GM19328 (cell line): ENCODE measurements at regions not wholly inside any gene's neighbourhood (a gene's known extent, or its start where the extent isn't known, plus 50 kb on each side); places are given as distances from the start of the nearest gene placed in this dataset.
"Not testable (repeated sequence)": the region's sequence is repeated elsewhere in the genome, so short reads cannot be mapped to it uniquely, and the experiment has no call there.

Source experiments
- ATAC-seq: cut with Tn5 transposase; IDR thresholded peaks from one replicate; pipeline ENCODE4 v1.9.1; 2021; ENCODE audit warnings: mild to moderate bottlenecking, moderate library complexity; ENCODE audit not compliant: unreplicated experiment

- no peak for ATAC-seq
Measured at GRCh38 chr3:159741281-159741680, 247.4 kb upstream of the IL12A start.

DNA sequence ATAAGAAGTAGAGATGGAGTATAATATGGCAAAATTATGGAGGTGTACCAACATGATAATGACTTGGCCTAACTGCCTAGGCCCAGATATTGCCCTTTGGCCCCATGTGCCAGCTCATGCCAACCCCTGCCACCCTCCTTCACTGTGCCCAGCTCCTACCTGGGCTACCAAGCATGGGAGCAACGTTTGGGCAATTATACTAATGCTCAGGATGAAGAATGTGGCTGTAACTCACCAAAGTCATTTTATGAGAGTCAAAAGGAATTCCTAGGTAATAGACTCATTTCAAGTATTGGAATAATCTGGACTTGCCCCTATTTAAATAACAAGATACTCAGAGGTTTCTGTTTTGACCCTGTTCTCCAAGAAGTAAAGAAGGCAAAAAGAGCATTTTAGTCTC, 240.2 kb upstream of the IL12A start:
- no peak for ATAC-seq

DNA sequence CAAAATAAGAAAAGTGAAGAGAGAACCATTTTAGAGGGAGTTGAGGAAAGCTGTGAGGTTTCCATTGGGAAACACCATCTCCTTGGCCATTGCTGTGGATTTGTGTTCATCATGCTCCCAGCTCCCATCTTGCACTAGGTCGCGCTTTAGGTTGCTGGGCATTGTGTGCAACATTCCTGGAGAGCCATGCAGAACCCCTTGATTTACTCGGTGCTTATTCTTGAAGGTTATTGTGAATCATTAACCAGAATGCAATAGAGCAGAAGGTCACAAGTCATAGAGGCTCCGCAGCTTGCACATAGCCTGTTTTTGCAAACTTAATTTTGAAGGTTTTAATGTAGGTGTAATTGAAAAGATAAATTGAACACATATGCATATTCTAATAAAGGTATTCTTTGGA, 239.2 kb upstream of the IL12A start:
- no peak for ATAC-seq

- no peak for ATAC-seq
Measured at GRCh38 chr3:159751146-159751545, 237.5 kb upstream of the IL12A start.

GRCh38 chr3:159751752-159752151, 236.9 kb upstream of the IL12A start:
- ATAC-seq = no peak

DNA sequence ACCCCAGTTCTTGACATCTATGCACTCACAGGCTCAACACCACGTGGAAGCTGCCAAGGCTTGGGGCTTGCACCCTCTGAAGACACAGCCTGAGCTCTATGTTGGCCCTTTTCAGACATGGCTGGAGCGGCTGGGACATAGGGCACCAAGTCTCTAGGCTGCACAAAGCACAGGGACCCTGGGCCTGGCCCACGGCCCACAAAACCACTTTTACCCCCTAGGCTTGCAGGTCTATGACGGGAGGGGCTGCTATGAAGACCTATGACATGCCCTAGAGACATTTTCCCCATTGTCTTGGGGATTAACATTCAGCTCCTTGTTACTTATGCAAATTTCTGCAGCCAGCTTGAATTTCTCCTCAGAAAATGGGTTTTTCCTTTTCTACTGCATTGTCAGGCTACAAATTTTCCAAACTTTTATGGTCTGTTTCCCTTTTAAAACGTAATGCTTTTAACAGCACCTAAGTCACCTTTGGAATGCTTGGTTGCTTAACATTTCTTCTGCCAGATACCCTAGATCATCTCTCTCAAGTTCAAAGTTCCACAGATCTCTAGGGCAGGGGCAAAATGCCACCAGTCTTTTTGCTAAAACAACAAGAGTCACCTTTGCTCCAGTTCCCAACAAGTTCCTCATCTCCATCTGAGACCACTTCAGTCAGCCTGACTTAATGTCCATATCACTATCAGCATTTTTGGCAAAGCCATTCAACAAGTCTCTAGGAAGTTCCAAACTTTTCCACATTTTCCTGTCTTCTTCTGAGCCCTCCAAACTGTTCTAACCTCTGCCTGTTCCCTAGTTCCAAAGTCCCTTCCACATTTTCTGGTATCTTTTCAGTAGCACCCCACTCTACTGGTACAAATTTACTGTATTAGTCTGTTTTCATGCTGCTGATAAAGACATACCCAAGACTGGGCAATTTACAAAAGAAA, 232.1 kb upstream of the IL12A start:
- ATAC-seq = not testable (repeated sequence)

DNA sequence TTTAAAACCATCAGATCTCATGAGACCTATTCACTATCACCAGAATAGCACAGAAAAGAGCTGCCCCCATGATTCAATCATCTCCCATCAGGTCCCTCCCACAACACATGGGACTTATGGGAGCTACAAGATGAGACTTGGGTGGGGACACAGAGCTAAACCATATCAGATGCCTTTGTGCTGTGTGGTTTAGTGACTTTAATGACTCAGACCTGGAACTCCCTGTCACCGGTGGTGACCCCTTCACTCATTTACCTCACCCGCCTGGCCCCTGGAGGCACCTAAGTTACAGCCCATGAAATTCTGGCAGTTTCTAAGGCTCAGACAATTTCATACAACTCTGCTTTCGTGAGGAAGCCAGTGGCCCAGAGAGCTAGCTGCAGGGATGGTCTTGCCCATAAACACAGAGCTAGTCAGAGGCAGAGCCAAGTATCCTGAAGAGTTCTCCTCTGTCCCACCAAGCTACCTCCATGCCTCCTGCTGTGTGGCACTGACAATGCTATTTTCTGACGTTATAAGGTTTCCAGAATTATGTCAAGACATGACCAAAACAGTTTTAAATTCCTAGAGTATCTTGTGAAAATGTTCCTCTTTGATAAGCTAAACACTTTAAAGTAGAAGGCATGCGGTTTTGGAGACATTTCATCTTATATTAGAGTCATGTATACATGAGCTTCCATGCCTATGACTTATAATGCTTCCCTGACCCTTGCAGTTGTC, 231.1 kb upstream of the IL12A start:
- no peak for ATAC-seq

DNA sequence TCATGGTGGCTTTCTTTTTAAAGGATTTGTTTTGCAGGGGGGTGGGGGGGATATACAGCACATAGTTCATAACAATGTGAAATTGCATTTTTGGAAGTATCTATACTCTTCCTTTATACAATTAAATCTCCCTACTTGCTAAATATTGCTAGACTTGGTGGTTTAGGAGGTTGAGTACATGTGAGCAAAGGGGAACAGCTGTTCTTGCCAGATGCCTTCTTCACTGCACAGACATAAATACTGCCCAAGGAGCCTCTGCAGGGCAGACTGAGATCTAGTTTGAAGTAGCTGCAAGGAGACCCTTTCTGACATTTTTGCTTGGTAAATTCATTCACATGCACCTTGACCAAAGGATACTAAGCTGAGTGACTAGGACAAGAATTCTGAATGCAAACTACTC, 228.6 kb upstream of the IL12A start:
- no peak for ATAC-seq

GRCh38 chr3:159761369-159761768, 227.3 kb upstream of the IL12A start:
- no peak for ATAC-seq

DNA sequence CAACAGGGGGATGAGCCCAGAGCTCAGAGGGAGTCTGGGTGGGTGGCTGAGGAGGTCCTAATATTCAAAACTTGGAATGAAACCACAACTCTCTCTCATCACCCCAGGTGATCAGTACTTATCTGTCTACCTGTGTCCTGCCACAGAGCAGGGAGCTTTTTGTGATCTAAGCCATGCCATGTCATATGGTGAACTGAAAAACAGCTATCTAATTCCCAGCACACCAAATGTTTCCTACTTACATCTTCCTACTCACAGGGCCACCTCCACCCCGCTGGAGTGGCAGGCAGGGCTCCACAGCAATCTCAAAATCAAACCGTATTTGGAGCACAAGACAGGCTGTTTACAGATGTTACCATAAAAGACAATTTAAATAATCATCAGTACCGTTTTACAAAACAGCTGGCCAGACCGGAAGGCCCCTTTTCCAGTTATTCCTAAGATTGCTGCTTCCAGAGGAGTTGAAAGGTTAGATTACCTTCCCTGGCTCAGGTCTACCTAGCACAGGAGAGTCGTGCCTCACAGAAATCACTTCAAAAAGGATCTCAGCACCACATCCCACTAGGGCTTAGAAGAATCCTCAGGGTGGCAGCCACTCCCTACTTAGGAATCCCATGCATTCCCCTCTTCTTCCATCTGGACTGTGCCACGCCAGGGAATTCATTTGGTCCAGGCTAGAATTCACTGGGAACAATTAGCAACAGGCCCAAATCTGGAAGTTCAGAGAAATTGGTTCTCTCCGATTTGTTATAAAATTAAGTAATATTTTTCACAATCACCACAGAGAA, 226.6 kb upstream of the IL12A start:
- no peak for ATAC-seq

DNA sequence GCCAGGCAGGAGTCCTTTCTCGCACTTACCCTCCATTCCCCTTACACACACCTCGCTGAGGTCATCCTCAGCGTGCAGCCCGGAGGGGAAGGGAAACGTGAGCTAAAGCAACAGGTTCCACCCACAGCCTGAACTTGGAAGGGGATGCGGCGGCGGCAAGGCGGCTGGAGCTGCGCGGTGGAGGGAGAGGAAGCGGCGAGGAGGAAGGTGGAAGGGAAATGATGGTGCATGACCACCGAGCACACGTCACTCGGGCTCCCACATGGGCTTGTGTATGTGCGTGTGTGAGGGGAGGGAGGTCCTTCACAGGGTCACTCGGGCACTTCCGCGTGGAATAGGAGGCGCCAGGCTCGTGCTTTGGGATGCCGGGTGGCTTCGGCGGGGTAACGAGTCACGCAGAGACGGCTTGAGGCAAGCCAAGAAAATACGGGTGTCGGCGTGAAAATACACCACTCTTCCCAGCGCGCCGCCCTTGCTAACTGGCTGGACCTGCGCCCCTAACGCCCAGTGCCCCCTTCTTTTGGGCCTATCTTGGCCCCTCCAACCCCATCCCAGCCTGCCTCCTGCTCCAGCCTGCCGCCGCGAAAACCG, 225.5 kb upstream of the IL12A start:
- ATAC-seq = peak; percentile 41

DNA sequence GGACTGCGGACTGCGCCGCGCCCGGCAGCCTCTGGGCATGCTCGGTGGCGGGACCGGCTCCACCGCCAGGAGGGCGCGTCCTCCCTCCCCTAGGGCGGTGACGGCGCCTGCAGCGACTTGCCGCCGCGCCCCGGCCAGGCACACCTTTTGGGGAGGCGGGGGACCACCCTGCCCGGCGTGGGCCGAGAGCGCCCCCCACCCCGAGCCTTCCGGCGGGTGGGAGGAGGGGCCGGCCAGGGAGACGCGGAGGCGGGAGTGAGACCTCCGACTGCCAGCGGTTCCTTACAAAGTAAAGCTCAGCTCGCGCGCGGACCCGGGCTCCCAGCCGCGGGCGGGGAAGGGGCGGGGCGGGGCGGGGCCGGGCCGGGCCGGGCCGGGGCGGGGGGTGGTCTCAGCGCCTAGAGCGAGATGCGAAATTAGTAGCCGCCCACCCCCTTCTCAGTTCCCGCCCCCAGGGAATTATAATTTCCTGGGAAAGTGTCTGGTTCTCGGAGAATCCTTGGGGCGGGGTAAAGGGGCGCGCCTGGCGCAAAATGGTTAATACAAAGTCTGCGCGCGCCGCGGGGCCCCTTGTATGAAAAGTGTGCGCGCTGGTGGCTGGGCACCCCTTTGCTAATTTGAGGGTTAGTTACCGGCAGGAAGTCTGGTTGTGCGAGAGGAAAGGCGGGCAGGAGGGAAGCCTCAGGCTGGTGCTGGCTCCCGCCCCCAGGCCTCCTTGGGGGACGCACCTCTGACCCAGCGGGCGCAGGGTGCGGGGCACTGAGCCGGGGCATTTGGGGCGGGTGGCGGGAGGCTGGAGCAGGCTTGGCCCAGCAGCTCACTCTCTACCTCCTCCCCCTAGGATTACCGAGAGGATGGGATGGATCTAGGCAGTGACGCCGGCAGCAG, 224.8 kb upstream of the IL12A start:
- ATAC-seq = peak; percentile 67

- ATAC-seq = no peak
Measured at GRCh38 chr3:159764490-159765029, 224.1 kb upstream of the IL12A start.

DNA sequence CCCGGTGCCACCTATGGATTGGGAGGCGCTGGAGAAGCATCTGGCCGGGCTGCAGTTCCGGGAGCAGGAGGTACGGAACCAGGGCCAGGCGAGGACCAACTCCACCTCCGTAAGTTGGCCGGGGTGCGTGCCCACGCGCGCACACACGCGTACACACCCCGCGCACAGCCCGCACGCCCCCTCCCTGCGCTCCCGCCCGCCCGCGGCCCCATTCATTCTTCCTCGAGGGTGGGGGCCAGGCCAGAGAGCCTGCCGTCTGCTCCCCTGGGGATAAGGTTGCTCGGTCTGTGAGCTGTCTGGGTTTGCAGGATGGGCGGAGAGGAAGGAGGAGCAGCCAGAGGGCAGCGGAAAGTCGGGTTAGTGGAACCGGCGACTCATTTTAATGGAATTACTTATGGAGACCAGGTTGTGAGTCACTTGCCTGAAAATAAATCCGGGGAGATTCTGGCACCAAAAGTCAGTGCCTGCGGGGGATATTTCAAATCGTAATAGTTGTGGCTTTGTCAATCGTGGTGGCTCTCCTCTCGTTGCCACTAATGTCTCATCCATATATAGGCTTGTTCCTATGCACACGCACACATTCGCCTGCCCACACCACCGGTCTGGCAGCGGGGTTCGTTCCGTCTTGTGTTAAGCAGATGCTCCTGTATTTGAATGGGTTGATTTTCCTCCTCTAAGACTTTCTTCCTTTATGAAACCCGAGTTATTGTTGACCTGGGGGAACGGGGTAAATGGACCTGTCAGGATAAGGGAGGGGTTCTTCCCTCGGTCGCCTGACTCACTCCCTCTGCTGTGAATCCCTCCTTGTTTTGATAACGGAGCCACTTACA, 223.4 kb upstream of the IL12A start:
- ATAC-seq = no peak

GRCh38 chr3:159765860-159766294, 222.8 kb upstream of the IL12A start:
- ATAC-seq = no peak

GRCh38 chr3:159766563-159767185, 222.0 kb upstream of the IL12A start:
- ATAC-seq = no peak

GRCh38 chr3:159770998-159771397, 217.6 kb upstream of the IL12A start:
- no peak for ATAC-seq

DNA sequence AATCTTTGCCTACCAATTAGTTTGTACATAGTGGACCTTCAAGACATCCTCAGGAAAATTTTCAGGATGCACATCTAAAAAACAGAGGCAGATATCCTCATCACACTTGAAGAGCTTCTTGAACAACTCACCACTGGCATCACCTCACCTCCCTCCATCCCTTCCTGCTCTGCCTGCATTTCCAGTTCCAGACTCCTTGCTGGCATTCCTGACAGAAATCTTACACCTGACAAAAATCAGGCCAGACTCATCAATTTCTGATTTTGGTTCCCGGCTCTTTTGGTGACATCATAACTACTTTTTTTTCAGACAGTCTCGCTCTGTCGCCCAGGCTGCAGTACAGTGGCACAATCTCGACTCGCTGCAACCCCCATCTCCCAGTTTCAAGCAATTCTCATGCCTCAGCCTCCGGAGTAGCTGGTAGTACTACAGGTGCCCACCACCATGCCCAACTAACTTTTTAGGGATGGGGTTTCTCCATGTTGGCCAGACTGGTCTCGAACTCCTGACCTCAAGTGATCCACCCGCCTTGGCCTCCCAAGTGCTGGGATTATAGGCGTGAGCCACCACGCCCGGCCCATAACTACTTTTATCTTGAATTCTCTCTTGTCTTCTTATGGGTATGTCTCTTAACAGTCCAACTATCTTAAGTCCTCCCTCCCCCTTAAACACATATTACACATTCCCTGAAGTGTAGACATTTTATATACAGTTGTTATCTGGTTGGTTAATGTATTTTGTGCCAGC, 216.6 kb upstream of the IL12A start:
- no peak for ATAC-seq
